HG03175 (cell line): ENCODE measurements at regions not wholly inside any gene's neighbourhood (a gene's known extent, or its start where the extent isn't known, plus 50 kb on each side); places are given as distances from the start of the nearest gene placed in this dataset.

Experiments used
- ATAC-seq: cut with Tn5 transposase; IDR thresholded peaks from one replicate; pipeline ENCODE4 v1.9.1; 2021; ENCODE audit warnings: mild to moderate bottlenecking, moderate library complexity; ENCODE audit not compliant: unreplicated experiment

DNA sequence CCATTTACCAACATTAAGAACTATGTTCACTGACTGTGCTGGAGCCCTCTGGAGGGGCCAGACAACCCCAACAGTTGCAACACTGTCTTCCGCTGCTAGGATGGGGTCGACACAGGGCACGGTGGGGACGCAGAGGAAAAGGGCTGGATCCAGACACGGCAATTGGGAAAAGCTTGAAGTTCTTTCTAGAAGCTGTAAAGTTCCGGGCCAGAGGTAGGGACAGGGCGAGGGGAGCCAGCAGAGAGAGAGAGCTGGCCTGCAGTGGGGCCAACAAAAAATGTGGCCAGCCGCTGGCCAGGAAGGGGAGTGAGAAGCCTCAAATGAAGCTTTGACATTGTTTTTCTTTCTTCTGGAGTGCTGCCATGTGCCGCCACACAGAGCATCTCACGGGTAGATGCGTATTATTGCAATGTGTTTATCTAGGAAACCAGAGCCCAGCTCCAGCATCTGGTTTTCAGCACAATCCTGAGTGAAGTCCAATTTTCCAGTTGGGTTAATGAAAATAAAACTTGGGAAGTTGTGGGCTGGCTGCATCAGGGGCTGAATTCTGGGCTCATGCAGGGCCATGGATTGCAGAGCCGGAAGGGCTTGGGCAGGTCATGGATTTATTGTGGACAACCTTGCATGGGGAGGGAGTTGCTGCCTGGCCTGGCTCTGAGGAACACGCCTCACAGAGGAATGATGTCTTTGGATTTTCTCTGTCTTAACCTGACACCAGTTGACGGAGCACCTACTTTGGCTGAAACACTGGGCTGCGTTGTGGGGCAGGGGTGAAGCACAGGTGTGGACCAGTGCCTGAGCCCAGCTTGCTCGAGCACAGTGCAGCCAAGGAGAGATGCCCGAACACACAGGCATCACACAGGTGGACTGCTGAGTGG, 67.6 kb upstream of the AMPD3 start:
- no peak for ATAC-seq

DNA sequence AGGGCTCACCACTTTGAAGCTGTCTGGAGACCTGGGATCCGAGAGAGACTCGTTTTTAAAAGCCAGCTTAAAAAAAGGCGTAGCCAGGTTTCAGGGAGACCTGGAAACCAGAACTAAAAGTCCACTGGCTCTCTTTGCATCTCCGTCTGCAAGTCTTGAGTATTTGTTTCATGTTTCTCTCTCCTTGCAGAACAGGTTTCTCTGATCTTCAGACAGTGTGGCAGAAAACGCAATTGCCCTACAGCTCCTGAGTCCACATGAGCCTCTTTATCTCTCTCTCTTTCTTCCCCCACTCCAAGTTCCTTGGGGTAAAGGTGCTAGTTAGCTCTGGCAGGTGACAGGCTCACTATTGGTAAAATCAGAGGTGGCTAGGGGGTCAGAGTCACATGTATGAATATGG, 67.0 kb upstream of the AMPD3 start:
- ATAC-seq = no peak

DNA sequence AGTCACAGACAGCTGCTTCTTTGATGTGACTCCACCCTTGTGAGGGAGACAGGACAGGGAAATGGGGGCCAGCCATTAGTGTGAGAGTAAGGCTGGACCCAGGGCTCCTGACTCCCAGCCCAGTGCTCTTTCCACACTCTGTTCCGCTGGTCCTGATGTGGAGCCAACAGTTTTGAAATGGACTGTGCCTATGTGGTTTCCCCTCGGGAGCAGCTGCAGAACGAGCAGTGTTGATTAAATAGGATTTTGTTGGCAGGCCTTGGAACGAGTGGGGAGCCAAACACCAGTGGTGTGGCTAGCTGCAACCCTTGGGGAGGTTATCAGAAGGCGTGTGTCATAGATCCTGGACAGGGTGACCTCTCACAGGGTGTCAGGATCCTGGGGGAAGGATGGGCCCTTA, 66.5 kb upstream of the AMPD3 start:
- ATAC-seq = no peak

DNA sequence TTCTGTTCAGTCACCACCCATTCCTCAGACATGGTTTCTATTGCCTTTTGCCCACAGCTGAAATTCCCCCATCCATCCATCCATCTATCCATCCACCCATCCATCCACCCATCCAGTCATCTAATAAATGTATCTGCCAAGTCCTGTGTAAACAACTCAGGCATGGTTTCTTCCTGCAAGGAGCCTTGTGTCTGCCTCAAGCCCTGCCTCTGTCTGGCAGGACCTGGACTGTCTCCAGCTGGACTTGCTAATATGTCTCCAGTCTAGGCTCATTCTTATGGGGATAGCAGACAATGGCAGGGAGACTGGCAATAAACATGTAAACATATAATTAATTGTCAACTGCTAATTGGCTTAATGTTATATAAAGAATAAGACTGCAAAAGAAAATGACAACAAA, 64.7 kb upstream of the AMPD3 start:
- no peak for ATAC-seq

DNA sequence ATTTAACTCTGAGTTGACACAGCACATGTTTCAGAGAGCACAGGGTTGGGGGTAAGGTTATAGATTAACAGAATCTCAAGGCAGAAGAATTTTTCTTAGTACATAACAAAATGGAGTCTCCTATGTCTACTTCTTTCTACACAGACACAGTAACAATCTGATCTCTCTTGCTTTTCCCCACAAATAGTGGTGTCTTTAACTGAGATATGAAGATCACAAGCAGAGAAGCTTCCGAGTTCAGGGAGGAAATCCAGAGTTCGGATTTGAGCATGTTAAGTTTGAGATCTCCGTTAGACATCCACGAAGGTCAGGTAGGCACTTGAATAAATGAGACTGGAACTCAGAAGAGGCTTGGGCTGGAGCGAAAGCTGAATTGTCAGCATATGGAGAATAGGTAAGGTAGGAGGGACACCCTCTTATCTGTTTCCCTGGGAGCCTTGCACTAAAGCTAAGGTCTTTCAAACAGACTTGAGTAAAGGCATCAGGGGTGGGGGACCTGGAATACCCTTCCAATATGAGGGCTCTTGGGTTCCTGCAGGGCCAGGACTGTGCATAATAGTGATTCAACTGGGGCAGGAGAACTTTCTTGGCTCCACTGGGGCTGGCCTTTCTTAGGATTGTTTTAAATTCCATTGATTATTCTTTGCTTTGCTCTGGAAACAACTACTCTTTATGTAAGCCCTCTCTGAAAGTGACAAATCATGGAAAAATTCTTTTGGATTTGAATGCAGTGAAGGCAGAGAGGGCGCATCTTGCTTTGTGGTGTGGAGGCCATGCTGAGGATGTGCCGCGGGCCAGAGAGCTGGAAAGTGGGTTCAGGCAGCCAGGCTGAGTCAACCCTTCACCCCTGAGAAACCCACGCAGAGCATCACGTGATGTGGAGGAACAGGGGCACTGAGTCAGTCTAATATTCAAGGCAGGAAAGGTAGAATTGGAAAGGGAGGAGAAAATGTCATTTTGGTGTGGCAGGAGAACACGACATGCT, 62.7 kb upstream of the AMPD3 start:
- no peak for ATAC-seq

DNA sequence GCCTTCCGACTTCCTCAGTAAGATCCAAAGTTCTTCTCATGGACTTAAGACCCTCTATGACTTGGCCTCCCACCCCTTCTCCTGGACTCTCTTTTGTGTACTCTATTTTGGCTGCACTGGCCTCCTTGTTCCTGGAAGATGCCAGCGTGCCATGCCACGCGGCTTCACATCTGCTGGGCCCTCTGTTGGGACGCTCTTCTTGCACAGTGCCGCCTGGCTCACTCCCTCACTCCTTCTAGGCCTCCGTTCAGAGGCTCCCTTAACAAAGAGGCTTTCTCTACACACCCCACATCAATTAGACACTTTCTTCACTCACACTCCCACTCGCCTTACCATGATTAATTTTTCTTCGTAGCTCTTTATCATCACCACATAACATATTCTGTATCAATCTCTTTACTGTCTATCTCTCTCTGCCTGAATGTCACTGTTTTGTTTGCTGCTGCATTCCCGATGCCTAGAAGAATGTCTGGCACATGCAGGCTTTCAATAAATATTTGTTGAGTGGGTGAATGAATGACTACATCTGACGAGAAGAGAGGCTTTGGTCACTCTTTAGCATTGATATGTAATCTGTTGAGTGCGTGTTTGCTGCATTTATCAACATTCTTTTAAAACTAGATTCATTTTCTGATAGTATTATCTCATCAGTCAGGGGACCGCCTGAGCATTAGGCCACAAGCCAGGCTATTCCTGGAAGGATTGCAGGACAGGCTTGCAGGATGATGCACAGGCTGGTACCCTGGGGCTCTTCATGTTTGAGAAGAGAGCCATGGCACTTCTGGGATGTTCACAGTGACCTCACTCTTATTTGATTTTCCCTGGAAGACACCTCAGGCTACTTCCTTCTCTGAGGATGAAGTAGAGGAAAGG, 60.6 kb upstream of the AMPD3 start:
- ATAC-seq = no peak

DNA sequence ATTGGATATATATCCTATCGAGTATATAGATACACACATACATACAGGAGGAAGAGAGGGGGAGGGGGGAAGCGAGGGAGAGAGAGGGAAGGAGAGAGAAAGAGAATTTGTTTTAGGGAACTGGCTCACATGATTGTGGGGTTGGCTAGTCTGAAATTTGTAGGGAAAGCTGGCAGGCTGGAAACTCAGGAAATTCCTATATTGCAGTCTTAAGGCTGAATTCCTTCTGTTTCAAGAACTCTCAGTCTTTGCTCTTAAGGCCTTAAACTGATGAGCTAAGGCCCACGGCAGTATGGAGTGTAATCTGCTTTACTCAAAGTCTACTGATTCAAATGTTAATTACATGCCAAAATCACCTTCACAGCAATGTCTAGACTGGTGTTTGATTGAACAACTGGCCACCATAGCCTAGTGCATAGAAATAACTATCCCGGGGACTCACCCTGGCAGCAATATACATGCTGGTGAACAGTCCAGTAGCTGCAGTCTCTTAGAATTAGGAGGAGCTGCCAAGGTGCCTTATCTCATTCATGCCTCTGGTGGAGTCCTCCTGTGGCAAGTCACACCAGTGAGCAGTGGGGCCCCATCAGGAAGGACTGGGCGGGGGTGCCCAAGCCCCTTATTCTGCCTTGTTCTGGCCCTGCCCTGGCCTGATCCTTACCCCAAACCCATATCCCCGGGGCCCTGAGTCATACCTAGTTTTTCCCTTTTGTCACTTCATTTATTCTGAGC, 59.7 kb upstream of the AMPD3 start:
- ATAC-seq = no peak

DNA sequence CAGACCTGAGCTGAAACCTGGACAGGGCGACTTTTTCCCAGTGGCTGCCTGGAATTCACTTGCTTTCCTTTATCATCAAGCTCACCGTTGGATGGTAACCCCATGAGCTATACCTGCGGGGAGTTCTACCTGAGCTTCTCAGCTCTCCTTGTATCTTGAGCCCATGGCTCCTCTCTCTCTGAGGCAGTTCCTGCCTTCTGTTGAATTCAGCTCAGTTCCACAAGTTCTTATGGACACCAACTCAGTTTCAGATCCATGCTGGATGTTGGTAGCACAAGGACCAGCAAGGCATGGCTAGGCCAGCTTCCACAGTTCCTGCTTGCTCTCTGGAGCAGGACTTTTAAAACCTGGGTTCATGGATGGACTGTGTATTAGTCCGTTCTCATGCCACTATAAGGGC, 58.3 kb upstream of the AMPD3 start:
- ATAC-seq = no peak

DNA sequence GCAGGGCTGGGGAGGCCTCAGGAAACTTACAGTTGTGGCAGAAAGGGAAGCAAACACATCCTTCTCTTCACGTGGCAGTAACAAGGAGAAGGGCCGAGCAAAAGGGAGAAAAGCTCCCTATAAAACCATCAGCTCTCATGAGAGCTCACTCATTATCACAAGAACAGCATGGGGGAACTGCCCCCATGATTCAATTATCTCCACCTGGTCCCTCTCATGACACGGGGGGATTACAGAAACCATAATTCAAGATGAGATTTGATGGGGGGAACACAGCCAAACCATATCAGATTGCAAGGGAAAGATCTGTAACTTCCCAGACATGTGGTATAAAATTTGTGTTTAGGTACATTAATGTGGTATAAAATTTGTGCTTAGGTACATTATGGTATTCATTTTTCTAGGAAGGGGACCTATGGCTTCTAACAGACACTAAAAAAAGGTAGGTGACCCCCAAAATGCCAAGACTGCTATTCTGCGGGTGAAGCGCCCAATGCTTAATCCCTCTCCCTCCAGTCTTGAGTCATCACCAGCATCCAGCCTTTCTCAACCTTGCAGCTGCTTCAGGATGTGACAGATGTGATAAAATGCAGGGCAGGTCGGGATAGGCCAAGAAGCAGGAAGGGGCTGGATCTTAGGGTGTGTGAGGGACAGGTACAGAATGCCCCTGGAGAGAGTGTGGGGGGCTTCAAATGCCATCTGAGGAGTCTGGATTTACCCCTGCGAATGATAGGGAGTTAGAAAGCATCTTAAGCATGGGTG, 57.7 kb upstream of the AMPD3 start:
- no peak for ATAC-seq

DNA sequence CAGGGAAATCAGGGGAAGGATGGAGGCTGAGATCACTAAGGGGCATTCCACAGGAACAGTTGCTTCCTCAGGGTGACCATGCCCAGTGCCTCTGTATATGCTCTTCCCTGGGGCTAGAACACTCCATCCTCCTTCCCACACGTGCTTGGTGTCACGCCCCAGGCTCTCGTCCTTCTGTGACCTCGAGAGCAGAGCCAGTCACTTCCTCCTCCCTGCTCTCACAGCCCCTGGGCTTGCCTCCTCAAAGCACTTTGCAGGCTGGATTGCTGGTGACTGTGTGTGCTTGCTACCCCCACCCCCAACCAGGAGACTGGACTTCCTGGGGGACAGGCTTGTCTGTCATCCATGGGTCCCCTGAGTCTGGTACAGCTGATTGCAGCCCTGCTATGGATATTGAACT, 56.5 kb upstream of the AMPD3 start:
- ATAC-seq = no peak

DNA sequence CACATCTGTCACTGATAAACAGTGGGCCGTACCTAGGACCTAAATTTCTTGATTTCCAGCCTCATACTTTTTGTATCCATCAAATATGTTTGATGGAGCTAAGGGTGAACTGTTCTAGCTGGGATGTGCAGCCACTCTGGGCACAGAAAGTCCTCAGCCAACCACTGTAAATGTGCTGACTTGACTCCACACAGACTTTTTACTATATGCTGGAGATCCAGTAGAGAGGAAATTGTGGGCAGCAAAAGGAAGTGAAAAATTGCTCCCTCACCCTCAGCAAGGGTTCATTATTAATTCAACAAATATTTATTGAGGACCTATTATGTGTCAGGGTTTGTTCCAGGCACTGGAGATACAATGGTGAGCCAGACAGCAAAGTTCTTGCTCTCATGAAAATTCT, 54.2 kb upstream of the AMPD3 start:
- no peak for ATAC-seq

DNA sequence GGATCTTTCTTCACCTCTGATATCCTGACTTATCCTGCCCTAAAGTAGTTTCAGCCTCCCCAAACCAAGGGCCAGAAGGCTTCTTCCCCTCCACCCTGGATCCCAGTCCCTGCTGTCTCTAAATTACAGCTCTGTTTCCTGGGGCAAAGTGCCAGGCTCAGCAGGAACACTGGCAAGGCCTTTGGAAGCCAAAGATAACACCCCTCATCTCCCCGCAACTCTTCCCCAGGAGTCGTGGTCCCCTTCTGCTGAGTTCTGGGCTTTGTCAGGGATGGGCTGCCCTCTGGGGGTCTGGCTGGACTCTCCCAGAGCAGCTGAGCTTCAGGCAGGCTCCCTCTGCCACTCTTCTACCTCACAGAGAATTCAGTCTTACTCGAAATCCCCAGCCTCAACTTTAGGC, 53.8 kb upstream of the AMPD3 start:
- ATAC-seq = no peak

DNA sequence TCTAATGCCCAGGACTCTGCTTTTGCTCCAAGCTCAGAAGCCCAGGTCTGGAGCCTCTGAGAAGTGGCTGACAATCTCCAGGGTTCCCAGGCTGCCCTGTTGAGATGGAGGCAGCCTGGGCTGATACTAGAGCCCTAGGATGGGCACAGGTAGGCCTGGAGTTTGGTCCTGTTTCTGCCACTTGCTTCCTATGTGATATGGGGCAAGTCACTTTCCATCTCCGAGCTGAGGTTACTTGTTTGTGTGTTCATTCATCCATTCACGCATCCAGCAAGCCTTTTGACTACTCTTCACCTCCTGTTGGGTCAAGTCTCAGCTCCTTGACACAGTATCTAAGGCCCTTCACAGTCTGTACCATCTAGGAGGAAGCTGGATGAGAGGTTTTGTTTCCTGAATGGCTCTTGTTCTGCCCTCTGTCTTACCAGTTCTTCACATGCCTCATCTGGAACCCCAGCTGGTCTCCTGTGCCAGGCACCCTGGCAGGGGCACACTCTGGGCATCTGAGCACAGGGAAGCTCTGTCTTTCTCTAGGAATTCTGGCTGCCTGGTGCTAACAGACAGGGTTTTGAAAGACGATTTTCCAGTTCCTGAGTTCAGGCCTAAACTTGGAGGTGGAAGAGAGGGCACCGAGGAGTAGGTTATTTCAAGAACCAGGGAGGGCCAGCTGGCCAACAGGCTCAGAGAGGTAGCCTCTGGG, 53.2 kb upstream of the AMPD3 start:
- ATAC-seq = no peak
